GM12878 (cell line): ENCODE measurements at regions not wholly inside any gene's neighbourhood (a gene's known extent, or its start where the extent isn't known, plus 50 kb on each side); places are given as distances from the start of the nearest gene placed in this dataset.

Experiments used
- ATAC-seq: fragments of 200-7000 bp; cut with Tn5 transposase; 3 replicates; pipeline ENCODE4 v1.9.1; 2020; ENCODE audit warnings: mild to moderate bottlenecking, moderate library complexity
- BruUV-seq: library from RNA; stranded (reverse); fragments of 400-500 nt; replicated peaks from 2 replicates; lab custom pipeline; 2021; lab: Mats Ljungman, UMichigan
- CTCF ChIA-PET: fragments of 300-600 bp; sonication (Branson Sonifier 250); formaldehyde crosslinking; extraction: SDS; loops from one replicate; lab custom pipeline; 2021; ENCODE audit warnings: inconsistent platforms; lab: Yijun Ruan, JAX
- POLR2A ChIA-PET: fragments of 350-600 bp; formaldehyde crosslinking; extraction: SDS; loops from one replicate; lab custom pipeline; 2021; ENCODE audit warnings: inconsistent platforms; lab: Charles Lee
- RAD21 ChIA-PET: fragments of 300-600 bp; sonication (Branson Sonifier 250); formaldehyde crosslinking; loops from one replicate; lab custom pipeline; 2023; ENCODE audit warnings: antibody characterized with exemption; ENCODE audit not compliant: unreplicated experiment; lab: Charles Lee
- SMC1A ChIA-PET: fragments of 300-600 bp; sonication (Branson Sonifier 250); formaldehyde crosslinking; loops from one replicate; lab custom pipeline; 2023; ENCODE audit not compliant: unreplicated experiment, uncharacterized antibody; lab: Charles Lee
- DNase-seq: peaks from one replicate; pipeline ENCODE4 v3.0.0-alpha.2; 2011; ENCODE audit warnings: low read depth, low spot score
- FAIRE-seq: peaks from 3 replicates; lab custom pipeline; 2011; peaks lifted over from hg19 to GRCh38; lab: Jason Lieb, UNC
- H2AFZ ChIP-seq: 2 replicates; pipeline ENCODE4 v1.6.0; 2011; ENCODE audit warnings: low read depth, low read length, control low read depth; ENCODE audit not compliant: control insufficient read depth
- H3K27ac ChIP-seq: 2 replicates; pipeline ENCODE4 v1.5.1; 2011; ENCODE audit warnings: control low read depth; ENCODE audit not compliant: control insufficient read depth, insufficient read depth
- H3K27me3 ChIP-seq, 2 experiments: replicated peaks in 1 of 2; 2 replicates each; pipeline versions ENCODE4 v1.6.0 to v1.6.1; 2011; ENCODE audit warnings: low read length in 1 of 2; ENCODE audit not compliant: control insufficient read depth in 2 of 2, insufficient read depth in 2 of 2
- H3K36me3 ChIP-seq, 2 experiments: 2 replicates each; pipeline ENCODE4 v1.5.1; 2011; ENCODE audit warnings: low read length in 1 of 2; ENCODE audit not compliant: control insufficient read depth in 2 of 2, insufficient read depth in 2 of 2
- H3K4me1 ChIP-seq: 2 replicates; pipeline ENCODE4 v1.6.1; 2011; ENCODE audit warnings: mild to moderate bottlenecking, low read length, moderate library complexity, mixed read lengths; ENCODE audit not compliant: control insufficient read depth, insufficient read depth
- H3K4me2 ChIP-seq: 2 replicates; pipeline ENCODE4 v1.6.0; 2011; ENCODE audit warnings: control low read depth; ENCODE audit not compliant: control insufficient read depth, insufficient read depth
- H3K4me3 ChIP-seq: fragments of 200-600 bp; sonication (generic); 2 replicates; pipeline ENCODE4 v1.5.1; 2016
- H3K79me2 ChIP-seq: 2 replicates; pipeline ENCODE4 v1.6.0; 2011; ENCODE audit warnings: low read length; ENCODE audit not compliant: control insufficient read depth, insufficient read depth
- H3K9ac ChIP-seq: 2 replicates; pipeline ENCODE4 v1.8.0; 2011; ENCODE audit warnings: low read length, control low read depth, mixed read lengths; ENCODE audit not compliant: control insufficient read depth, insufficient read depth
- H3K9me3 ChIP-seq: replicated peaks from 3 replicates; pipeline ENCODE4 v1.5.1; 2011; ENCODE audit warnings: mild to moderate bottlenecking, low read length; ENCODE audit not compliant: control insufficient read depth, insufficient read depth
- H4K20me1 ChIP-seq: 2 replicates; pipeline ENCODE4 v1.6.0; 2011; ENCODE audit not compliant: control insufficient read depth, insufficient read depth
- KAT2A ChIP-seq: conservative IDR thresholded peaks from 2 replicates; pipeline ENCODE4 v1.6.1; 2011; ENCODE audit warnings: low read depth, low read length; ENCODE audit not compliant: control insufficient read depth
- RB1 ChIP-seq: fragments of 450-650 bp; formaldehyde crosslinking; IDR thresholded peaks from 2 replicates; pipeline ENCODE4 v1.6.1; 2017; ENCODE audit warnings: mild to moderate bottlenecking, borderline replicate concordance
- RCOR1 ChIP-seq: conservative IDR thresholded peaks from 2 replicates; pipeline ENCODE4 v1.6.1; 2012; ENCODE audit warnings: low read depth, low read length, improper control_type of control experiment
- TAF1 ChIP-seq: IDR thresholded peaks from 2 replicates; pipeline ENCODE4 v1.6.1; 2011; ENCODE audit warnings: mild to moderate bottlenecking, low read depth, low read length, borderline replicate concordance
- WGBS: methylation state at CpG from one replicate; pipeline ENCODE4 v1.1.6; 2016; ENCODE audit warnings: low lambda C conversion rate; ENCODE audit not compliant: insufficient replicate concordance, insufficient coverage; ENCODE audit errors: missing lambda C conversion rate; 5-methylcytosine and 5-hydroxymethylcytosine counted together
- in situ Hi-C: fragments of 300-500 bp; cut with MboI; formaldehyde crosslinking; loops from 9 replicates; pipeline ENCODE4 v1.14.3; 2018; ENCODE audit warnings: mixed read lengths
- intact Hi-C: fragments of 100-400 bp; cut with micrococcal nuclease; formaldehyde crosslinking; loops from one replicate; pipeline ENCODE4 v1.14.2; 2022; ENCODE audit not compliant: unreplicated experiment
- TF ChIP-seq, protein P1 (sequence below): IDR thresholded peaks from 2 replicates; pipeline ENCODE4 v1.6.1; 2012; ENCODE audit warnings: improper control_type of control experiment, low read depth, low read length; ENCODE audit not compliant: insufficient replicate concordance

DNA sequence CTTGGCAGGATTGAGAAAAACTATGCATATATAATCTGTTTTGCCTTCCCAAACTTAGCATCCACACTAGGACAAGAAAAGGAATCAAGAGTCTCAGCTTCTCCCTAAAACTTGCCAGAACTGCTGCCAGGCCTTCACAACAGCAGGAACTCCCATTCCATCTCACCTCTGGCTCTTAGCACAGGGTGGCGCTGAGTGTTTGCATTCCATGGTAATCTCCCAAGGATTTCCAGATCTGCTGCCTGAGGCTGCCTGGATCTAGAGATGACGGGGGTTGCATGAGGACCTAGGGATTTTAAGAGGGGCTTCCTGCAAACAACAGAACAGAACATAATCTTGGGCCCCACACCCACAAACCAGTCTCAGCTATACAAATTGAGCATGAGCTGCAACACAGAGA, 87.1 kb upstream of the OPCML start:
- Histone ChIP-seq H3K4me2 (no peak overlapping the region), H3K27ac (no peak overlapping the region), H2AFZ (no peak overlapping the region), H3K4me3 (no peak overlapping the region), H3K79me2 (no peaks in the 10 kb centered on the region), H3K9ac (no peak overlapping the region), H3K36me3 (no peaks in the 10 kb centered on the region), H3K9me3 (no peaks in the 10 kb centered on the region; the same call in 1 of the 3 replicates), H4K20me1 (no peaks in the 10 kb centered on the region), H3K27me3 (no peaks in the 10 kb centered on the region; a peak in 1 of 4 replicates), H3K4me1 (no peaks in the 10 kb centered on the region)
- ATAC-seq: no peak
- intact Hi-C loops: no loop called here
- BruUV-seq: no TSS peak
- ChIA-PET POLR2A (no interaction called here), CTCF (interaction anchor here (0.8 to 2.9 kb wide), 5 partner anchors 9 to 485 kb away, joined by 3 to 11 read pairs (median 3); no protein-coding TSS in a partner anchor), RAD21 (interaction anchor here (0.6 to 1.5 kb wide), 3 partner anchors 202 to 433 kb away, joined by 3 to 4 read pairs (median 3); no protein-coding TSS in a partner anchor), SMC1A (interaction anchor here (0.7 to 1.6 kb wide), 2 partner anchors 485 to 539 kb away, joined by 3 to 4 read pairs; no protein-coding TSS in a partner anchor)
- FAIRE-seq: no peak
- in situ Hi-C loops: no loop called here
- TF ChIP-seq RB1 (no peak), RCOR1 (no peak), TAF1 (no peak), KAT2A (no peak)
- TF ChIP-seq, protein P1, sequence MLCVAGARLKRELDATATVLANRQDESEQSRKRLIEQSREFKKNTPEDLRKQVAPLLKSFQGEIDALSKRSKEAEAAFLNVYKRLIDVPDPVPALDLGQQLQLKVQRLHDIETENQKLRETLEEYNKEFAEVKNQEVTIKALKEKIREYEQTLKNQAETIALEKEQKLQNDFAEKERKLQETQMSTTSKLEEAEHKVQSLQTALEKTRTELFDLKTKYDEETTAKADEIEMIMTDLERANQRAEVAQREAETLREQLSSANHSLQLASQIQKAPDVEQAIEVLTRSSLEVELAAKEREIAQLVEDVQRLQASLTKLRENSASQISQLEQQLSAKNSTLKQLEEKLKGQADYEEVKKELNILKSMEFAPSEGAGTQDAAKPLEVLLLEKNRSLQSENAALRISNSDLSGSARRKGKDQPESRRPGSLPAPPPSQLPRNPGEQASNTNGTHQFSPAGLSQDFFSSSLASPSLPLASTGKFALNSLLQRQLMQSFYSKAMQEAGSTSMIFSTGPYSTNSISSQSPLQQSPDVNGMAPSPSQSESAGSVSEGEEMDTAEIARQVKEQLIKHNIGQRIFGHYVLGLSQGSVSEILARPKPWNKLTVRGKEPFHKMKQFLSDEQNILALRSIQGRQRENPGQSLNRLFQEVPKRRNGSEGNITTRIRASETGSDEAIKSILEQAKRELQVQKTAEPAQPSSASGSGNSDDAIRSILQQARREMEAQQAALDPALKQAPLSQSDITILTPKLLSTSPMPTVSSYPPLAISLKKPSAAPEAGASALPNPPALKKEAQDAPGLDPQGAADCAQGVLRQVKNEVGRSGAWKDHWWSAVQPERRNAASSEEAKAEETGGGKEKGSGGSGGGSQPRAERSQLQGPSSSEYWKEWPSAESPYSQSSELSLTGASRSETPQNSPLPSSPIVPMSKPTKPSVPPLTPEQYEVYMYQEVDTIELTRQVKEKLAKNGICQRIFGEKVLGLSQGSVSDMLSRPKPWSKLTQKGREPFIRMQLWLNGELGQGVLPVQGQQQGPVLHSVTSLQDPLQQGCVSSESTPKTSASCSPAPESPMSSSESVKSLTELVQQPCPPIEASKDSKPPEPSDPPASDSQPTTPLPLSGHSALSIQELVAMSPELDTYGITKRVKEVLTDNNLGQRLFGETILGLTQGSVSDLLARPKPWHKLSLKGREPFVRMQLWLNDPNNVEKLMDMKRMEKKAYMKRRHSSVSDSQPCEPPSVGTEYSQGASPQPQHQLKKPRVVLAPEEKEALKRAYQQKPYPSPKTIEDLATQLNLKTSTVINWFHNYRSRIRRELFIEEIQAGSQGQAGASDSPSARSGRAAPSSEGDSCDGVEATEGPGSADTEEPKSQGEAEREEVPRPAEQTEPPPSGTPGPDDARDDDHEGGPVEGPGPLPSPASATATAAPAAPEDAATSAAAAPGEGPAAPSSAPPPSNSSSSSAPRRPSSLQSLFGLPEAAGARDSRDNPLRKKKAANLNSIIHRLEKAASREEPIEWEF: no peak
- WGBS: 0% methylated on average over 2 of the region's 2 CpGs
- no peak for DNase-seq
